H54 (cell line): ENCODE measurements at regions not wholly inside any gene's neighbourhood (a gene's known extent, or its start where the extent isn't known, plus 50 kb on each side); places are given as distances from the start of the nearest gene placed in this dataset.

ENCODE experiments used
- DNase-seq: peaks from one replicate; pipeline ENCODE4 v3.0.0; 2011; ENCODE audit warnings: low spot score, mixed read lengths; ENCODE audit not compliant: insufficient read length
- FAIRE-seq: peaks from 3 replicates; lab custom pipeline; 2011; peaks lifted over from hg19 to GRCh38; lab: Jason Lieb, UNC
- POLR2A ChIP-seq: IDR thresholded peaks from 2 replicates; pipeline ENCODE4 v1.6.1; 2011; ENCODE audit warnings: low read depth, mild to moderate bottlenecking, low read length

GRCh38 chr14:23831596-23831995 is 122.0 kb upstream of the DHRS4 start:
- no peak for TF ChIP-seq POLR2A
- DNase-seq, result no peak
- no peak for FAIRE-seq

DNA sequence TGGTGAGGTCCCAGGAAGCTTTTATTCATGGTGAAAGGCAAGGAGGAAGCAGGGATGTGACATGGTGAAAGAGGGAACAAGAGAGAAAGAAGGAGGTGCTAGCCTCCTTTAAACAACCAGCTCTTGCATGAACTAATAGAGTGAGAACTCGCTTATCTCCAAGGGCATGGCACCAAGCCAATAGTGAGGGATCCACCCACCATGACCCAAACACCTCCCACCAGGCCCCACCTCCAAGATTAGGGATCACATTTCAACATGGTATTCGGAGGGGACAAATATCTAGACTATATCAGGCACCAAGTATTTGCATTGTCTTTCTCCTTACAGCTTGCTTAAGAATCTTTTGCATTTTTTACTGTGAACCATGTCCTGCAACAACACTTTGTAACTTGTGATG is 91.9 kb upstream of the DHRS4 start:
- FAIRE-seq (no peak), DNase-seq (no peak)
- no peak for TF ChIP-seq POLR2A

DNA sequence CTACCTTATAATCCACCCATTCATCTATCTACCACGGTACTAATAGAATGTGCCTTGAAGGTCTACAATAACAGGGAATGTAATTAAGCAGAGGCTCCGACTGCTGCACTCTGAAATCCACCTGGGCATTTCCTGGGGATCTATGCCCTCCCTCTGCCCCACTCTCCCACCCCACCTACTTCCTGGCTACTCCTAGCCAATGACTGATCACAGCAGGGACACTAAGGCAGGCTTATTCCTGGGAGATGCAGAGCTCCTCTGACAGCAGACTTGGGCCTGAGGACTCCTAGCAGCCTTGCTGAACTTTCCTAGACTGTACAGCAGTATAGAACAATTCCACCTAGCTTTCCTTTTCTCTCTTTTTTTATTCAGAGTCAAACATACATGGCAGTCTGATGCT is 91.1 kb upstream of the DHRS4 start:
- no peak for TF ChIP-seq POLR2A
- FAIRE-seq (no peak), DNase-seq (no peak)

- FAIRE-seq (no peak), DNase-seq (no peak)
Measured at GRCh38 chr14:23863836-23864235, 89.7 kb upstream of the DHRS4 start.

DNA sequence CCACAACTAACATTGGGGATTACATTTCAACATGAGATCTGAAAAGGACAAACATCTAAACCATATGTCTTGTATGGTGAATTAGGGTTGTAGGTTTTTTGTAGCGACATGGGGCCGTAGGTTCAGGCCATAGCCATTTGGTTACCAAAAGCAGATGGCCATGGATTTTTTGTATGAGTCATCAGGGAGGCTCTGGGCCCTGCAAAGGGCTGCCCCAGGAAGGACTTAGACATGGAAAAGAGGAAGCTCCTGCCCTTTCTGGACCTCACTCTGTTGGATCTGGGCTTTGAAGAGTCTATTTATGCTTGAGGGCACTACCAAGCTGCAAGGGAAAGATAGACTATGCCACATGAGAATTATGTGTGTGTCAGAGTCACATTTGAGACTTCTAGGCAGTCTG is 89.3 kb upstream of the DHRS4 start:
- no peak for TF ChIP-seq POLR2A
- FAIRE-seq, result no peak
- no peak for DNase-seq

More at GRCh38 chr14:23863836-23864235, 89.7 kb upstream of the DHRS4 start:
- TF ChIP-seq POLR2A, result no peak

DNA sequence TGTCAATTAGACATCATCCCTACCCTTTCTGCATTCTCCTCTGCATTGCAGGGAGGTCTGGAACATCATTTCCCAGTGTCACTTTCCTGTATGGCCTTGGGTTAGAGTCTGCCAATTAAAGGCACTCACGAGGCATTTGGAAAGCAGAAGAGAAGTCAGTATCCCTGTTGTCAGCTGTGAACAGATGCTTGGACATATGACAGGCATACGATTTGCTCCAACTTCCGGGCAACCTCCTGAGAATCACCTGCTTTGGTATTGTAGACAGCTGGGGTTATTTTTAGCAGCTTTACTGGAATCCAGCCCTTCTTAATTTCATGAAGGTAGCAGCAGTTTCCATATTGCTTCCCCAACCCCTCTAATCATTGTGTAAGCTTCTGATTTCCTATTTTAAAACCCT is 88.7 kb upstream of the DHRS4 start:
- FAIRE-seq (no peak), DNase-seq (no peak)
- TF ChIP-seq POLR2A, result no peak

- DNase-seq, result no peak
- no peak for FAIRE-seq
- no peak for TF ChIP-seq POLR2A
Measured at GRCh38 chr14:23865502-23865901, 88.1 kb upstream of the DHRS4 start.

- FAIRE-seq (no peak), DNase-seq (no peak)
- no peak for TF ChIP-seq POLR2A
Measured at GRCh38 chr14:23866269-23866668, 87.3 kb upstream of the DHRS4 start.

DNA sequence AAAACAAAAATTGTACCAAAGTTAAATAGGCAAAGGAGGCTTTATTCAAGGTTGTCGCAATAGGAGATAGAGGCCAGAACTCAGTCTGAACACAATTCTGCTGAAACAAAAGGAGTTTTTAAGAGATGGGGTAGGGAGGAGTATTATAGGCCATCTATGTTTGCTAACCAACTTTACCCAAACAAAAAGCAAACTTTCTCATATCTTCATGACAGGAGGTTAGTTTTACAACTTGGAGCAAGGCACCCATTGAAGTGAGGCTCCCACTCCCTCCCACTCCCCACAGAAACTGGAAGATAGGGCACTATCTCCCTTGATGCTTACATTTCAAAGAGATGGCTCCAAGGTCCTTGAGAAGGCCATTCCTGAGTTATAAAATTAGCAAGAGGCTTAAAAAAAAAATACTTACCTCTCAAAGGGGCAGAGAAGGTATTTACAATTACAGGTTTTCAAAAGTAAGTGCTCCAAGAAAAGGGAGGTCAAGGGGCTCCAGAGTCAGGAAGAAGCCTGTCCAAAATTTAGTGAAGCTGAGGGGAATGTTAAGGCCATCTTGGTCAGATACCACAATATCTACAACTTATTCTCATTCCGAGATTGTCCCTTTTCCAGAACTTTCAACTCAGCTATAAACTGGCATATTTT is 84.4 kb upstream of the DHRS4 start:
- TF ChIP-seq POLR2A, result no peak
- DNase-seq (no peak), FAIRE-seq (no peak)

GRCh38 chr14:23876160-23876750 is 77.3 kb upstream of the DHRS4 start:
- no peak for TF ChIP-seq POLR2A
- DNase-seq (no peak), FAIRE-seq (no peak)

GRCh38 chr14:23877111-23877510 is 76.5 kb upstream of the DHRS4 start:
- no peak for DNase-seq
- FAIRE-seq, result no peak
- TF ChIP-seq POLR2A, result no peak

GRCh38 chr14:23877538-23878180 is 75.9 kb upstream of the DHRS4 start:
- no peak for DNase-seq
- TF ChIP-seq POLR2A, result no peak
- FAIRE-seq, result no peak

- FAIRE-seq, result no peak
- DNase-seq, result no peak
- no peak for TF ChIP-seq POLR2A
Measured at GRCh38 chr14:23881282-23881681, 72.3 kb upstream of the DHRS4 start.

DNA sequence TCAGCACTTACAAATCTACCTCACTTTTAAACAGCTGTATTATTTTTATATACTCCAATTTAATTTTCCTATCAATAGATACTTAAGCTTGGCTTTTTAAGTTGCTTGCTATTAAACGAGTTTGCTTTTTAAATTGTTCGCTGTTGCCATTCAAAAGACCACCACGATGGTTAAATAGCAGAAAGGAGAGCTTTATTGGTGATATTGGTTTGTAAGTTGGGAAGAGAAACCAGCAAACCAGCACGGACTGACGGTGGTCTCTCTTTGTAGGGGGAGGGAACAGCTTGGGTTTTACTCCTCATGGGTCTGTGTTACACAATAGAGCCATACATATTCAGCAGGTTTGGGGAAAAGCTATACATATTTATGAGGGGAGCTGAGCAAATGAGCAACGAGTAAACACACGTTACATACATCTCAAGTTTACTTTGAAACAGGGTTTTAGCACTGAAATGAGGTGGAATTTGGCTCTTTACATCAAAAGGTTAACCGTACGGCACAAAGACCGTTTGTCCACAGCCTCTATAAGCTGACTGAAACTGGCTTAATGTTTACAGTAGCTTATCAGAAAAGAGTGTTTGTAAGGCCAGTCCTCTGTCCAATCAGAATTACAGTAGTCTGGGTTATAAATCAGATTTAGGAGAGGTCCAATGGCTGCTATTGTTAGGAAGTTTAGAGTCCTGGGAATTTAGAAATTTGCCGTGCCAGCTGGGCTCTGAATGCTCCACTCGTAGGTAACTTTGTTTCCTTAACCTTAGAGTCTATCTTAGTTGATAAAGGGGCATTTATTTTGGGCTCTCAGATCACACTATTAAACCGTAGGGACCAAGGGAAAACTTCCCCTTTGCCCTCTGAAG is 69.7 kb upstream of the DHRS4 start:
- FAIRE-seq, result no peak
- no peak for TF ChIP-seq POLR2A
- no peak for DNase-seq
